Testis (tissue), 2 donors: ENCODE measurements at regions not wholly inside any gene's neighbourhood (a gene's known extent, or its start where the extent isn't known, plus 50 kb on each side); places are given as distances from the start of the nearest gene placed in this dataset.

ENCODE experiments used
- DNase-seq: peaks from one replicate; pipeline ENCODE4 v3.0.0-alpha.2; 2019
- H3K27ac ChIP-seq, 2 donors: fragments of 200-600 bp; sonication (generic); one replicate each; pipeline ENCODE4 v1.5.1; 2019
- H3K27me3 ChIP-seq: fragments of 200-600 bp; sonication (generic); one replicate; pipeline ENCODE4 v1.5.1; 2019
- H3K36me3 ChIP-seq: fragments of 200-600 bp; sonication (generic); one replicate; pipeline ENCODE4 v1.5.1; 2017; ENCODE audit warnings: low read depth; ENCODE audit errors: missing control alignments
- H3K4me1 ChIP-seq: fragments of 200-600 bp; sonication (generic); one replicate; pipeline ENCODE4 v1.5.1; 2019
- H3K4me3 ChIP-seq, 2 donors: fragments of 200-600 bp; sonication (generic); one replicate each; pipeline ENCODE4 v1.5.1; 2017 to 2019
- H3K9me3 ChIP-seq: fragments of 200-600 bp; sonication (generic); one replicate; pipeline ENCODE4 v1.5.1; 2017
- CTCF ChIP-seq, 3 experiments: fragments of 450-650 bp in 2 of 3; fragments of 200-600 bp in 1 of 3; sonication (generic) in 1 of 3; IDR thresholded peaks; one replicate each; pipeline ENCODE4 v1.5.1; 2016 to 2019; ENCODE audit warnings: antibody characterized with exemption in 3 of 3, mild to moderate bottlenecking in 2 of 3, moderate library complexity in 1 of 3
- POLR2A ChIP-seq: fragments of 450-650 bp; IDR thresholded peaks from one replicate; pipeline ENCODE4 v1.6.1; 2017; ENCODE audit warnings: antibody characterized with exemption, mild to moderate bottlenecking, moderate library complexity
- WGBS, 2 donors: methylation state at CpG; one replicate each; pipeline ENCODE4 v1.1.5; 2018; 5-methylcytosine and 5-hydroxymethylcytosine counted together
- intact Hi-C: fragments of 100-400 bp; cut with DNase I; formaldehyde crosslinking; loops from one replicate; pipeline ENCODE4 v1.15.1; 2023; ENCODE audit warnings: low total_unique reads

- no peaks in the 10 kb centered on the region for H3K36me3 ChIP-seq
Observed at GRCh38 chr2:60000686-60001085, 552.8 kb downstream of the BCL11A start.

GRCh38 chr2:59998324-59998723, 555.1 kb downstream of the BCL11A start:
- no peaks in the 10 kb centered on the region for H3K9me3 ChIP-seq
- DNase-seq = no peak
- no peaks in the 10 kb centered on the region for H3K4me1 ChIP-seq
- no peak overlapping the region for H3K27ac ChIP-seq
- H3K36me3 ChIP-seq = no peaks in the 10 kb centered on the region
- no peak overlapping the region for H3K4me3 ChIP-seq
- no peak for TF ChIP-seq POLR2A
- no peak for TF ChIP-seq CTCF (IDR thresholded peaks at IDR 0.05)
- intact Hi-C loops = no loop called here
- H3K27me3 ChIP-seq = no peaks in the 10 kb centered on the region

More at GRCh38 chr2:60000686-60001085, 552.8 kb downstream of the BCL11A start:
- no peaks in the 10 kb centered on the region for H3K27me3 ChIP-seq
- H3K4me3 ChIP-seq = no peak overlapping the region
- TF ChIP-seq CTCF (IDR thresholded peaks at IDR 0.05) (no peak), POLR2A (no peak)
- no peaks in the 10 kb centered on the region for H3K9me3 ChIP-seq
- intact Hi-C loops = no loop called here
- H3K4me1 ChIP-seq = no peaks in the 10 kb centered on the region
- no peak for DNase-seq
- no peak overlapping the region for H3K27ac ChIP-seq

- DNase-seq = no peak
Observed at GRCh38 chr2:59997371-59997770, 556.1 kb downstream of the BCL11A start.

GRCh38 chr2:59996855-59997254, 556.6 kb downstream of the BCL11A start:
- H3K27me3 ChIP-seq = no peaks in the 10 kb centered on the region

More at GRCh38 chr2:59997371-59997770, 556.1 kb downstream of the BCL11A start:
- Histone ChIP-seq H3K36me3 (no peaks in the 10 kb centered on the region), H3K27ac (no peak overlapping the region), H3K4me1 (no peaks in the 10 kb centered on the region), H3K9me3 (no peaks in the 10 kb centered on the region), H3K27me3 (no peaks in the 10 kb centered on the region), H3K4me3 (no peak overlapping the region)
- TF ChIP-seq POLR2A (no peak), CTCF (IDR thresholded peaks at IDR 0.05) (no peak)
- intact Hi-C loops = no loop called here
- WGBS, 2 donors = 94 to 98% methylated on average over 3 of the region's 3 CpGs

More at GRCh38 chr2:59996855-59997254, 556.6 kb downstream of the BCL11A start:
- Histone ChIP-seq H3K4me1 (no peaks in the 10 kb centered on the region), H3K4me3 (no peak overlapping the region), H3K36me3 (no peaks in the 10 kb centered on the region), H3K27ac (no peak overlapping the region), H3K9me3 (no peaks in the 10 kb centered on the region)
- WGBS, 2 donors = 58 to 80% methylated on average over 3 of the region's 3 CpGs
- intact Hi-C loops = no loop called here
- TF ChIP-seq POLR2A (no peak), CTCF (IDR thresholded peaks at IDR 0.05) (no peak)
- DNase-seq = no peak
